H9 (cell line): ENCODE measurements at regions not wholly inside any gene's neighbourhood (a gene's known extent, or its start where the extent isn't known, plus 50 kb on each side); places are given as distances from the start of the nearest gene placed in this dataset.

Experiments used
- DNase-seq: peaks from one replicate; pipeline ENCODE4 v3.0.0-alpha.2; 2017
- H2AFZ ChIP-seq: one replicate; pipeline ENCODE4 v1.6.1; 2013; ENCODE audit warnings: mild to moderate bottlenecking, low read length, control low read depth, moderate library complexity
- H2AK5ac ChIP-seq: 2 replicates; pipeline ENCODE4 v1.6.1; 2013; ENCODE audit warnings: low read length, control low read depth, mixed read lengths; ENCODE audit not compliant: insufficient read length
- H2BK120ac ChIP-seq: one replicate; pipeline ENCODE4 v1.6.1; 2013; ENCODE audit warnings: low read depth, mild to moderate bottlenecking, low read length, control low read depth, inconsistent platforms; ENCODE audit not compliant: poor library complexity, severe bottlenecking
- H2BK12ac ChIP-seq: 2 replicates; pipeline ENCODE4 v1.6.1; 2013; ENCODE audit warnings: low read length, control low read depth, mixed read lengths, low read depth; ENCODE audit not compliant: insufficient read length
- H2BK15ac ChIP-seq: 2 replicates; pipeline ENCODE4 v1.6.1; 2013; ENCODE audit warnings: low read depth, low read length, control low read depth
- H2BK20ac ChIP-seq: one replicate; pipeline ENCODE4 v1.6.1; 2013; ENCODE audit warnings: low read depth, mild to moderate bottlenecking, low read length, control low read depth, inconsistent platforms; ENCODE audit not compliant: poor library complexity, severe bottlenecking
- H2BK5ac ChIP-seq: 2 replicates; pipeline ENCODE4 v1.6.1; 2013; ENCODE audit warnings: low read length, control low read depth, mixed read lengths; ENCODE audit not compliant: insufficient read length
- H3K14ac ChIP-seq: 2 replicates; pipeline ENCODE4 v1.6.1; 2013; ENCODE audit warnings: low read length, control low read depth; ENCODE audit not compliant: insufficient read depth
- H3K18ac ChIP-seq: 2 replicates; pipeline ENCODE4 v1.6.1; 2013; ENCODE audit warnings: low read depth, mild to moderate bottlenecking, mixed read lengths, low read length, control low read depth; ENCODE audit not compliant: insufficient read length
- H3K23ac ChIP-seq: 2 replicates; pipeline ENCODE4 v1.6.1; 2013; ENCODE audit warnings: low read length, control low read depth, mixed read lengths, low read depth; ENCODE audit not compliant: insufficient read length
- H3K23me2 ChIP-seq: 2 replicates; pipeline ENCODE4 v1.6.1; 2013; ENCODE audit warnings: low read depth, mild to moderate bottlenecking, mixed read lengths, low read length, control low read depth; ENCODE audit not compliant: insufficient read length, poor library complexity, severe bottlenecking
- H3K27ac ChIP-seq: 2 replicates; pipeline ENCODE4 v1.5.1; 2013; ENCODE audit warnings: low read length, control low read depth, mixed read lengths, low read depth; ENCODE audit not compliant: insufficient read length
- H3K27me3 ChIP-seq: 2 replicates; pipeline ENCODE4 v1.6.1; 2013; ENCODE audit warnings: low read length, control low read depth, inconsistent platforms; ENCODE audit not compliant: insufficient read depth
- H3K4ac ChIP-seq: 2 replicates; pipeline ENCODE4 v1.6.1; 2013; ENCODE audit warnings: low read depth, mild to moderate bottlenecking, control low read depth, inconsistent platforms, low read length, moderate library complexity
- H3K4me1 ChIP-seq: 2 replicates; pipeline ENCODE4 v1.6.1; 2013; ENCODE audit warnings: low read length, control low read depth, inconsistent platforms; ENCODE audit not compliant: insufficient read depth
- H3K4me2 ChIP-seq: 2 replicates; pipeline ENCODE4 v1.6.1; 2013; ENCODE audit warnings: low read length, control low read depth, mixed read lengths; ENCODE audit not compliant: insufficient read length, insufficient read depth
- H3K56ac ChIP-seq: 2 replicates; pipeline ENCODE4 v1.6.1; 2013; ENCODE audit warnings: low read depth, mild to moderate bottlenecking, mixed read lengths, low read length, control low read depth; ENCODE audit not compliant: insufficient read length
- H3K79me1 ChIP-seq: 2 replicates; pipeline ENCODE4 v1.6.1; 2013; ENCODE audit warnings: low read depth, mild to moderate bottlenecking, moderate library complexity, low read length, control low read depth, inconsistent platforms; ENCODE audit not compliant: insufficient read depth, poor library complexity, severe bottlenecking
- H3K79me2 ChIP-seq: 2 replicates; pipeline ENCODE4 v1.6.1; 2013; ENCODE audit warnings: low read length, control low read depth, inconsistent platforms; ENCODE audit not compliant: insufficient read depth
- H3K9ac ChIP-seq: 2 replicates; pipeline ENCODE4 v1.6.1; 2013; ENCODE audit warnings: low read length, control low read depth, mixed read lengths; ENCODE audit not compliant: insufficient read length; ENCODE audit errors: extremely low read depth
- H3K9me3 ChIP-seq: one replicate; pipeline ENCODE4 v1.6.1; 2013; ENCODE audit warnings: low read depth, low read length, inconsistent platforms; ENCODE audit not compliant: control insufficient read depth
- H3T11ph ChIP-seq: one replicate; pipeline ENCODE4 v1.6.1; 2013; ENCODE audit warnings: mild to moderate bottlenecking, low read length, control low read depth, inconsistent platforms
- H4K20me1 ChIP-seq: one replicate; pipeline ENCODE4 v1.6.1; 2013; ENCODE audit not compliant: control insufficient read depth, insufficient read length, insufficient read depth
- H4K5ac ChIP-seq: 2 replicates; pipeline ENCODE4 v1.6.1; 2013; ENCODE audit warnings: low read depth, mild to moderate bottlenecking, mixed read lengths, low read length, control low read depth; ENCODE audit not compliant: insufficient read length
- H4K8ac ChIP-seq: replicated peaks from 2 replicates; pipeline ENCODE4 v1.6.1; 2013; ENCODE audit warnings: low read length, control low read depth, mixed read lengths, low read depth; ENCODE audit not compliant: insufficient read length
- H4K91ac ChIP-seq: 2 replicates; pipeline ENCODE4 v1.6.1; 2013; ENCODE audit warnings: low read depth, mild to moderate bottlenecking, moderate library complexity, mixed read lengths, low read length, control low read depth; ENCODE audit not compliant: insufficient read length
- H3K27ac Mint-ChIP-seq, 3 experiments: 2 replicates in 2 of 3; 3 replicates in 1 of 3; pipeline ENCODE4 v1.8.0; 2020 to 2021; ENCODE audit warnings: mixed read lengths in 3 of 3, mild to moderate bottlenecking in 1 of 3, moderate library complexity in 1 of 3
- H3K27me3 Mint-ChIP-seq: 2 replicates; pipeline ENCODE4 v1.8.0; 2021; ENCODE audit warnings: low read depth, mild to moderate bottlenecking, moderate library complexity, mixed read lengths
- H3K36me3 Mint-ChIP-seq, 3 experiments: 2 replicates in 2 of 3; 3 replicates in 1 of 3; pipeline ENCODE4 v1.8.0; 2020 to 2021; ENCODE audit warnings: low read depth in 3 of 3, mixed read lengths in 3 of 3; ENCODE audit not compliant: insufficient read depth in 1 of 3
- H3K4me1 Mint-ChIP-seq, 2 experiments: 2 replicates each; pipeline ENCODE4 v1.8.0; 2020; ENCODE audit warnings: mixed read lengths in 2 of 2
- H3K4me3 Mint-ChIP-seq, 2 experiments: 2 replicates in 1 of 2; 3 replicates in 1 of 2; pipeline ENCODE4 v1.8.0; 2020 to 2021; ENCODE audit warnings: mild to moderate bottlenecking in 2 of 2, mixed read lengths in 2 of 2, moderate library complexity in 1 of 2
- H3K9me3 Mint-ChIP-seq, 2 experiments: 2 replicates in 1 of 2; 3 replicates in 1 of 2; pipeline ENCODE4 v1.8.0; 2020; ENCODE audit warnings: mild to moderate bottlenecking in 2 of 2, mixed read lengths in 2 of 2, moderate library complexity in 1 of 2
- WGBS: extraction: QIAGEN DNeasy Blood & Tissue Kit; methylation state at CpG from one replicate; pipeline ENCODE4 v1.1.7; 2013; ENCODE audit warnings: missing lambda C conversion rate, low lambda C conversion rate, mixed read lengths; ENCODE audit not compliant: insufficient read length; ENCODE audit errors: extremely low coverage; 5-methylcytosine and 5-hydroxymethylcytosine counted together
- TF ChIP-seq, protein P1 (sequence below): fragments of 200-600 bp; sonication (generic); conservative IDR thresholded peaks from 3 replicates; pipeline ENCODE4 v1.8.0; 2021; ENCODE audit warnings: antibody characterized with exemption, mild to moderate bottlenecking

DNA sequence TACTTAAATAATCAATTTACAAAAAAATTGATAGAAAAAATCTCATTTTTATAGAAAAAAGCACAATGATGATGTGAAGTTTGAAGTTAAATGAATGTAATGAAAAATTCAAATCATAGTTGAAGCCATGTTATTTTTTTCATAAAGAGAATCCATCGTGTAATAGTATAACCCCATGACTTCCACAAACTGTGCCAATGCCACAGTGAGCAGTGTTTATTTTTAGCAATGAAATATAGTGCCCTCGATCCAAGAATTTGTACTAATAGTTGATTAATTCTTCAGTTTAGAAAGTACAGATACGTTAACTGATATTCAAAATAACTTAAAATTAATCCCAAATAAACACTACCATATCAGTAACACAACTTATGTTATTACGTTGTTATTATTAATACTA lies 225.9 kb downstream of the PTPRC start:
- H3K4me2 ChIP-seq = no peak overlapping the region
- no peak overlapping the region for H4K5ac ChIP-seq
- H4K20me1 ChIP-seq = no peaks in the 10 kb centered on the region
- H2BK20ac ChIP-seq = no peak overlapping the region
- no peak overlapping the region for H2BK15ac ChIP-seq
- no peak overlapping the region for H3K14ac ChIP-seq
- TF ChIP-seq, protein P1, sequence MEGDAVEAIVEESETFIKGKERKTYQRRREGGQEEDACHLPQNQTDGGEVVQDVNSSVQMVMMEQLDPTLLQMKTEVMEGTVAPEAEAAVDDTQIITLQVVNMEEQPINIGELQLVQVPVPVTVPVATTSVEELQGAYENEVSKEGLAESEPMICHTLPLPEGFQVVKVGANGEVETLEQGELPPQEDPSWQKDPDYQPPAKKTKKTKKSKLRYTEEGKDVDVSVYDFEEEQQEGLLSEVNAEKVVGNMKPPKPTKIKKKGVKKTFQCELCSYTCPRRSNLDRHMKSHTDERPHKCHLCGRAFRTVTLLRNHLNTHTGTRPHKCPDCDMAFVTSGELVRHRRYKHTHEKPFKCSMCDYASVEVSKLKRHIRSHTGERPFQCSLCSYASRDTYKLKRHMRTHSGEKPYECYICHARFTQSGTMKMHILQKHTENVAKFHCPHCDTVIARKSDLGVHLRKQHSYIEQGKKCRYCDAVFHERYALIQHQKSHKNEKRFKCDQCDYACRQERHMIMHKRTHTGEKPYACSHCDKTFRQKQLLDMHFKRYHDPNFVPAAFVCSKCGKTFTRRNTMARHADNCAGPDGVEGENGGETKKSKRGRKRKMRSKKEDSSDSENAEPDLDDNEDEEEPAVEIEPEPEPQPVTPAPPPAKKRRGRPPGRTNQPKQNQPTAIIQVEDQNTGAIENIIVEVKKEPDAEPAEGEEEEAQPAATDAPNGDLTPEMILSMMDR = no peak
- no peaks in the 10 kb centered on the region for H3K36me3 Mint-ChIP-seq
- H3K56ac ChIP-seq = no peak overlapping the region
- H3K23ac ChIP-seq = no peak overlapping the region
- H3K23me2 ChIP-seq = no peaks in the 10 kb centered on the region
- H2AFZ ChIP-seq = no peak overlapping the region
- no peak overlapping the region for H3K4me3 Mint-ChIP-seq
- no peak overlapping the region for H3K9ac ChIP-seq
- H3K4me1 Mint-ChIP-seq = no peaks in the 10 kb centered on the region
- no peaks in the 10 kb centered on the region for H3K79me1 ChIP-seq
- H2AK5ac ChIP-seq = no peak overlapping the region
- DNase-seq = no peak
- no peaks in the 10 kb centered on the region for H3K27me3 Mint-ChIP-seq
- no peak overlapping the region for H3K18ac ChIP-seq
- H3K9me3 ChIP-seq = no peaks in the 10 kb centered on the region
- WGBS = 100% methylated on average over 1 of the region's 4 CpGs
- H2BK5ac ChIP-seq = no peak overlapping the region
- H3K27me3 ChIP-seq = no peaks in the 10 kb centered on the region
- no peak overlapping the region for H2BK12ac ChIP-seq
- H3K27ac ChIP-seq = no peak overlapping the region
- no peak overlapping the region for H4K8ac ChIP-seq
- no peaks in the 10 kb centered on the region for H3K79me2 ChIP-seq
- H3K4ac ChIP-seq = no peak overlapping the region
- H3T11ph ChIP-seq = no peak overlapping the region
- no peak overlapping the region for H3K27ac Mint-ChIP-seq
- H4K91ac ChIP-seq = no peak overlapping the region
- H2BK120ac ChIP-seq = no peak overlapping the region
- H3K4me1 ChIP-seq = no peaks in the 10 kb centered on the region
- H3K9me3 Mint-ChIP-seq = no peaks in the 10 kb centered on the region
